HepG2 (cell line): ENCODE measurements at regions not wholly inside any gene's neighbourhood (a gene's known extent, or its start where the extent isn't known, plus 50 kb on each side); places are given as distances from the start of the nearest gene placed in this dataset.

Experiments used
- BRD4 ChIP-seq: sonication (generic); formaldehyde crosslinking; IDR thresholded peaks from 2 replicates; pipeline ENCODE4 v1.4.0; 2020; ENCODE audit warnings: missing genetic modification reagents
- CAMTA2 ChIP-seq: sonication (generic); formaldehyde crosslinking; IDR thresholded peaks from 2 replicates; pipeline ENCODE4 v1.4.0; 2020; ENCODE audit warnings: mild to moderate bottlenecking, missing genetic modification reagents, borderline replicate concordance
- HNRNPL ChIP-seq: fragments of 200-400 bp; formaldehyde crosslinking; IDR thresholded peaks from 2 replicates; pipeline ENCODE4 v1.6.1; 2017; ENCODE audit warnings: mild to moderate bottlenecking, low read depth, low read length
- ZFY ChIP-seq: sonication (generic); formaldehyde crosslinking; IDR thresholded peaks from 2 replicates; pipeline ENCODE4 v1.4.0; 2020; ENCODE audit warnings: missing genetic modification reagents
- TF ChIP-seq, protein P1 (sequence below): IDR thresholded peaks from 2 replicates; pipeline ENCODE4 v1.4.0; 2020; ENCODE audit warnings: mild to moderate bottlenecking, missing genetic modification reagents
- TF ChIP-seq, protein P2 (sequence below): sonication (generic); formaldehyde crosslinking; IDR thresholded peaks from 2 replicates; pipeline ENCODE4 v1.4.0; 2020; ENCODE audit warnings: missing genetic modification reagents
- TF ChIP-seq, protein P3 (sequence below): sonication (generic); formaldehyde crosslinking; IDR thresholded peaks from 2 replicates; pipeline ENCODE4 v1.4.0; 2020; ENCODE audit warnings: mild to moderate bottlenecking, missing genetic modification reagents
- TF ChIP-seq, protein P4 (sequence below): IDR thresholded peaks from 2 replicates; pipeline ENCODE4 v1.6.1; 2016; ENCODE audit warnings: low read depth, missing genetic modification reagents, missing compliant biosample characterization

DNA sequence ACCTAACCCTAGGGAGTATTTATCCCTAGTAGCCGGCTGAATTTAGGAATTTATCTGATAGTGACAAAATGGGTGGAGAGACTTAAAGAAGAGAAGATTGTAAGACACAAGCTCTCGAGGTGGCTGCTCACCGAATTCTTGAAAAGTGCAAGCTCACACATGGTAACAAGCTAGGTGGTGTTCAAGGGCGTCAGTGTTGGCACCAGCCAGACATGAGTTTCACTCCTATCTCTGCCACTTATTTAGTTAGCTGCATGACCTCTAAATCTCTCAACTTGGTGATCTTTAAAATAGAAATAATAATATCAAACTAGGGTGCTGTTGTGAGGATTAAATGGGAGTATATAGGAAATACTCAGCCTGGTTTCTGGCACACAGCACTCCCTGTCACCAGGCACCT, 102.6 kb upstream of the APCDD1 start (continued):
- TF ChIP-seq, protein P1, sequence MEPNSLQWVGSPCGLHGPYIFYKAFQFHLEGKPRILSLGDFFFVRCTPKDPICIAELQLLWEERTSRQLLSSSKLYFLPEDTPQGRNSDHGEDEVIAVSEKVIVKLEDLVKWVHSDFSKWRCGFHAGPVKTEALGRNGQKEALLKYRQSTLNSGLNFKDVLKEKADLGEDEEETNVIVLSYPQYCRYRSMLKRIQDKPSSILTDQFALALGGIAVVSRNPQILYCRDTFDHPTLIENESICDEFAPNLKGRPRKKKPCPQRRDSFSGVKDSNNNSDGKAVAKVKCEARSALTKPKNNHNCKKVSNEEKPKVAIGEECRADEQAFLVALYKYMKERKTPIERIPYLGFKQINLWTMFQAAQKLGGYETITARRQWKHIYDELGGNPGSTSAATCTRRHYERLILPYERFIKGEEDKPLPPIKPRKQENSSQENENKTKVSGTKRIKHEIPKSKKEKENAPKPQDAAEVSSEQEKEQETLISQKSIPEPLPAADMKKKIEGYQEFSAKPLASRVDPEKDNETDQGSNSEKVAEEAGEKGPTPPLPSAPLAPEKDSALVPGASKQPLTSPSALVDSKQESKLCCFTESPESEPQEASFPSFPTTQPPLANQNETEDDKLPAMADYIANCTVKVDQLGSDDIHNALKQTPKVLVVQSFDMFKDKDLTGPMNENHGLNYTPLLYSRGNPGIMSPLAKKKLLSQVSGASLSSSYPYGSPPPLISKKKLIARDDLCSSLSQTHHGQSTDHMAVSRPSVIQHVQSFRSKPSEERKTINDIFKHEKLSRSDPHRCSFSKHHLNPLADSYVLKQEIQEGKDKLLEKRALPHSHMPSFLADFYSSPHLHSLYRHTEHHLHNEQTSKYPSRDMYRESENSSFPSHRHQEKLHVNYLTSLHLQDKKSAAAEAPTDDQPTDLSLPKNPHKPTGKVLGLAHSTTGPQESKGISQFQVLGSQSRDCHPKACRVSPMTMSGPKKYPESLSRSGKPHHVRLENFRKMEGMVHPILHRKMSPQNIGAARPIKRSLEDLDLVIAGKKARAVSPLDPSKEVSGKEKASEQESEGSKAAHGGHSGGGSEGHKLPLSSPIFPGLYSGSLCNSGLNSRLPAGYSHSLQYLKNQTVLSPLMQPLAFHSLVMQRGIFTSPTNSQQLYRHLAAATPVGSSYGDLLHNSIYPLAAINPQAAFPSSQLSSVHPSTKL (CRISPR knock-in tag) = no peak
- TF ChIP-seq, protein P2, sequence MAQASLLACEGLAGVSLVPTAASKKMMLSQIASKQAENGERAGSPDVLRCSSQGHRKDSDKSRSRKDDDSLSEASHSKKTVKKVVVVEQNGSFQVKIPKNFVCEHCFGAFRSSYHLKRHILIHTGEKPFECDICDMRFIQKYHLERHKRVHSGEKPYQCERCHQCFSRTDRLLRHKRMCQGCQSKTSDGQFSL = no peak
- TF ChIP-seq HNRNPL (no peak), BRD4 (CRISPR knock-in tag) (no peak), ZFY (CRISPR knock-in tag) (no peak), CAMTA2 (CRISPR knock-in tag) (no peak)
- TF ChIP-seq, protein P3, sequence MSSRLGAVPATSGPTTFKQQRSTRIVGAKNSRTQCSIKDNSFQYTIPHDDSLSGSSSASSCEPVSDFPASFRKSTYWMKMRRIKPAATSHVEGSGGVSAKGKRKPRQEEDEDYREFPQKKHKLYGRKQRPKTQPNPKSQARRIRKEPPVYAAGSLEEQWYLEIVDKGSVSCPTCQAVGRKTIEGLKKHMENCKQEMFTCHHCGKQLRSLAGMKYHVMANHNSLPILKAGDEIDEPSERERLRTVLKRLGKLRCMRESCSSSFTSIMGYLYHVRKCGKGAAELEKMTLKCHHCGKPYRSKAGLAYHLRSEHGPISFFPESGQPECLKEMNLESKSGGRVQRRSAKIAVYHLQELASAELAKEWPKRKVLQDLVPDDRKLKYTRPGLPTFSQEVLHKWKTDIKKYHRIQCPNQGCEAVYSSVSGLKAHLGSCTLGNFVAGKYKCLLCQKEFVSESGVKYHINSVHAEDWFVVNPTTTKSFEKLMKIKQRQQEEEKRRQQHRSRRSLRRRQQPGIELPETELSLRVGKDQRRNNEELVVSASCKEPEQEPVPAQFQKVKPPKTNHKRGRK = no peak
- TF ChIP-seq, protein P4, sequence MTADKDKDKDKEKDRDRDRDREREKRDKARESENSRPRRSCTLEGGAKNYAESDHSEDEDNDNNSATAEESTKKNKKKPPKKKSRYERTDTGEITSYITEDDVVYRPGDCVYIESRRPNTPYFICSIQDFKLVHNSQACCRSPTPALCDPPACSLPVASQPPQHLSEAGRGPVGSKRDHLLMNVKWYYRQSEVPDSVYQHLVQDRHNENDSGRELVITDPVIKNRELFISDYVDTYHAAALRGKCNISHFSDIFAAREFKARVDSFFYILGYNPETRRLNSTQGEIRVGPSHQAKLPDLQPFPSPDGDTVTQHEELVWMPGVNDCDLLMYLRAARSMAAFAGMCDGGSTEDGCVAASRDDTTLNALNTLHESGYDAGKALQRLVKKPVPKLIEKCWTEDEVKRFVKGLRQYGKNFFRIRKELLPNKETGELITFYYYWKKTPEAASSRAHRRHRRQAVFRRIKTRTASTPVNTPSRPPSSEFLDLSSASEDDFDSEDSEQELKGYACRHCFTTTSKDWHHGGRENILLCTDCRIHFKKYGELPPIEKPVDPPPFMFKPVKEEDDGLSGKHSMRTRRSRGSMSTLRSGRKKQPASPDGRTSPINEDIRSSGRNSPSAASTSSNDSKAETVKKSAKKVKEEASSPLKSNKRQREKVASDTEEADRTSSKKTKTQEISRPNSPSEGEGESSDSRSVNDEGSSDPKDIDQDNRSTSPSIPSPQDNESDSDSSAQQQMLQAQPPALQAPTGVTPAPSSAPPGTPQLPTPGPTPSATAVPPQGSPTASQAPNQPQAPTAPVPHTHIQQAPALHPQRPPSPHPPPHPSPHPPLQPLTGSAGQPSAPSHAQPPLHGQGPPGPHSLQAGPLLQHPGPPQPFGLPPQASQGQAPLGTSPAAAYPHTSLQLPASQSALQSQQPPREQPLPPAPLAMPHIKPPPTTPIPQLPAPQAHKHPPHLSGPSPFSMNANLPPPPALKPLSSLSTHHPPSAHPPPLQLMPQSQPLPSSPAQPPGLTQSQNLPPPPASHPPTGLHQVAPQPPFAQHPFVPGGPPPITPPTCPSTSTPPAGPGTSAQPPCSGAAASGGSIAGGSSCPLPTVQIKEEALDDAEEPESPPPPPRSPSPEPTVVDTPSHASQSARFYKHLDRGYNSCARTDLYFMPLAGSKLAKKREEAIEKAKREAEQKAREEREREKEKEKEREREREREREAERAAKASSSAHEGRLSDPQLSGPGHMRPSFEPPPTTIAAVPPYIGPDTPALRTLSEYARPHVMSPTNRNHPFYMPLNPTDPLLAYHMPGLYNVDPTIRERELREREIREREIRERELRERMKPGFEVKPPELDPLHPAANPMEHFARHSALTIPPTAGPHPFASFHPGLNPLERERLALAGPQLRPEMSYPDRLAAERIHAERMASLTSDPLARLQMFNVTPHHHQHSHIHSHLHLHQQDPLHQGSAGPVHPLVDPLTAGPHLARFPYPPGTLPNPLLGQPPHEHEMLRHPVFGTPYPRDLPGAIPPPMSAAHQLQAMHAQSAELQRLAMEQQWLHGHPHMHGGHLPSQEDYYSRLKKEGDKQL (CRISPR knock-in tag) = no peak
